NCI-H1092 treated with DMSO at 0.1 percent for 48 hours (cell line): ENCODE measurements at regions not wholly inside any gene's neighbourhood (a gene's known extent, or its start where the extent isn't known, plus 50 kb on each side); places are given as distances from the start of the nearest gene placed in this dataset.

Experiments
- DNase-seq: peaks from one replicate; lab custom pipeline; 2025; lab: John Stamatoyannopoulos, UW

- no peak for DNase-seq
These were observed 52.5 kb upstream of the C9orf72 start for GRCh38 chr9:27625751-27626150.

- no peak for DNase-seq
These were observed 53.2 kb upstream of the C9orf72 start for GRCh38 chr9:27626244-27627187.

GRCh38 chr9:27627188-27627564, 53.9 kb upstream of the C9orf72 start:
- DNase-seq: no peak

- no peak for DNase-seq
These were observed 55.0 kb upstream of the C9orf72 start for GRCh38 chr9:27628311-27628710.

- DNase-seq: no peak
These were observed 56.1 kb upstream of the C9orf72 start for GRCh38 chr9:27629425-27629824.

GRCh38 chr9:27632254-27632653, 59.0 kb upstream of the C9orf72 start:
- DNase-seq: no peak

- no peak for DNase-seq
These were observed 60.5 kb upstream of the C9orf72 start for GRCh38 chr9:27633764-27634163.

- DNase-seq: no peak
These were observed 61.6 kb upstream of the C9orf72 start for GRCh38 chr9:27634879-27635278.

GRCh38 chr9:27638716-27639115, 65.4 kb upstream of the C9orf72 start:
- DNase-seq: no peak

- DNase-seq: no peak
These were observed 72.0 kb upstream of the C9orf72 start for GRCh38 chr9:27645161-27645840.

- no peak for DNase-seq
These were observed 80.0 kb upstream of the C9orf72 start for GRCh38 chr9:27653246-27653645.

GRCh38 chr9:27653957-27654356, 80.7 kb upstream of the C9orf72 start:
- DNase-seq: no peak

GRCh38 chr9:27654629-27655285, 81.5 kb upstream of the C9orf72 start:
- DNase-seq: no peak

- DNase-seq: no peak
These were observed 82.2 kb upstream of the C9orf72 start for GRCh38 chr9:27655441-27655840.

GRCh38 chr9:27659001-27659400, 85.7 kb upstream of the C9orf72 start:
- no peak for DNase-seq

- no peak for DNase-seq
These were observed 86.3 kb upstream of the C9orf72 start for GRCh38 chr9:27659571-27659970.

GRCh38 chr9:27660148-27660547, 86.9 kb upstream of the C9orf72 start:
- no peak for DNase-seq

- no peak for DNase-seq
These were observed 90.2 kb upstream of the C9orf72 start for GRCh38 chr9:27663526-27663925.

GRCh38 chr9:27664121-27664779, 91.0 kb upstream of the C9orf72 start:
- DNase-seq: no peak

GRCh38 chr9:27665136-27665535, 91.9 kb upstream of the C9orf72 start:
- no peak for DNase-seq

- no peak for DNase-seq
These were observed 95.0 kb upstream of the C9orf72 start for GRCh38 chr9:27668280-27668679.

GRCh38 chr9:27671636-27672035, 98.4 kb upstream of the C9orf72 start:
- DNase-seq: no peak
